ENCODE measurements at regions not wholly inside any gene's neighbourhood (a gene's known extent, or its start where the extent isn't known, plus 50 kb on each side); places are given as distances from the start of the nearest gene placed in this dataset.

- H3K4me3 ChIP-seq (ENCODE audit: insufficient read depth, low read depth, low read length): no peak overlapping the region
- 96 to 100% methylated on average over 2 of the region's 2 CpGs for WGBS, 2 experiments
- H3K27me3 ChIP-seq (ENCODE audit: control insufficient read depth, insufficient read depth, low read length, poor library complexity, severe bottlenecking): no peaks in the 10 kb centered on the region
- H3K9me3 ChIP-seq (ENCODE audit: control insufficient read depth, low read length): no peaks in the 10 kb centered on the region
- no peak overlapping the region for H3K27ac ChIP-seq (ENCODE audit: insufficient read depth, low read depth, low read length, poor library complexity, severe bottlenecking)
- H3K4me1 ChIP-seq (ENCODE audit: control insufficient read depth, insufficient read depth, low read length): no peaks in the 10 kb centered on the region
- H3K36me3 ChIP-seq (ENCODE audit: control insufficient read depth, insufficient read depth, low read length): no peaks in the 10 kb centered on the region
Observed at GRCh38 chr3:152728231-152728980, 106.5 kb upstream of the P2RY1 start.

- Histone ChIP-seq H3K4me1 (ENCODE audit: control insufficient read depth, insufficient read depth, low read length) (no peaks in the 10 kb centered on the region), H3K27ac (ENCODE audit: insufficient read depth, low read depth, low read length, poor library complexity, severe bottlenecking) (no peak overlapping the region), H3K4me3 (ENCODE audit: insufficient read depth, low read depth, low read length) (no peak overlapping the region), H3K27me3 (ENCODE audit: control insufficient read depth, insufficient read depth, low read length, poor library complexity, severe bottlenecking) (no peaks in the 10 kb centered on the region), H3K36me3 (ENCODE audit: control insufficient read depth, insufficient read depth, low read length) (no peaks in the 10 kb centered on the region), H3K9me3 (ENCODE audit: control insufficient read depth, low read length) (no peaks in the 10 kb centered on the region)
- 100% methylated on average over 4 of the region's 5 CpGs; no CpG with 5 or more reads in 1 of the 2 experiments for WGBS, 2 experiments
Observed at GRCh38 chr3:152729906-152730305, 105.0 kb upstream of the P2RY1 start.

DNA sequence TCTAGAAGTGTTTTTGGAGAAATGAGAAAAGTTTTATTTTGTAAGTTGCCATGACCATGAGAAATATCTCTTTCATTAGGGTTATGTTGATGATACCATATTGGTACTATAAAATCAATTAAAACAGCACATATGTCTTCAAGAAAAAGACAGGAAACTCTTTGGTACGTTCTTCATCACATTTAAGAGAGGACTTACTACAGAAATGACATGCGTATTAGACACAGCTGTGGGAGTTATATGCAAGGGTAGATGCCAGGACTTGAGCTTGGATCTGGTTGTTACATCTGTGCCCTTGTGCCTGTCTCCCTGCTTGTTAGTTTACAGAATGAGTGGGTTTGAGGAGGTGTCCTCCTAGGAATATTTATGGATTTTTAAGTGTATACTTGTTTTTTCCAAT is 103.4 kb upstream of the P2RY1 start:
- no peak overlapping the region for H3K27ac ChIP-seq (ENCODE audit: insufficient read depth, low read depth, low read length, poor library complexity, severe bottlenecking)
- H3K36me3 ChIP-seq (ENCODE audit: control insufficient read depth, insufficient read depth, low read length): no peaks in the 10 kb centered on the region
- no peaks in the 10 kb centered on the region for H3K27me3 ChIP-seq (ENCODE audit: control insufficient read depth, insufficient read depth, low read length, poor library complexity, severe bottlenecking)
- WGBS, 2 experiments: 93 to 100% methylated on average over 2 of the region's 2 CpGs
- no peak overlapping the region for H3K4me3 ChIP-seq (ENCODE audit: insufficient read depth, low read depth, low read length)
- H3K9me3 ChIP-seq (ENCODE audit: control insufficient read depth, low read length): no peaks in the 10 kb centered on the region
- no peaks in the 10 kb centered on the region for H3K4me1 ChIP-seq (ENCODE audit: control insufficient read depth, insufficient read depth, low read length)

GRCh38 chr3:152733584-152734119 is 101.3 kb upstream of the P2RY1 start:
- Histone ChIP-seq H3K4me1 (ENCODE audit: control insufficient read depth, insufficient read depth, low read length) (no peaks in the 10 kb centered on the region), H3K27ac (ENCODE audit: insufficient read depth, low read depth, low read length, poor library complexity, severe bottlenecking) (no peak overlapping the region), H3K27me3 (ENCODE audit: control insufficient read depth, insufficient read depth, low read length, poor library complexity, severe bottlenecking) (no peaks in the 10 kb centered on the region), H3K36me3 (ENCODE audit: control insufficient read depth, insufficient read depth, low read length) (no peaks in the 10 kb centered on the region), H3K9me3 (ENCODE audit: control insufficient read depth, low read length) (no peaks in the 10 kb centered on the region), H3K4me3 (ENCODE audit: insufficient read depth, low read depth, low read length) (no peak overlapping the region)
- 94 to 100% methylated on average over 2 of the region's 2 CpGs for WGBS, 2 experiments

DNA sequence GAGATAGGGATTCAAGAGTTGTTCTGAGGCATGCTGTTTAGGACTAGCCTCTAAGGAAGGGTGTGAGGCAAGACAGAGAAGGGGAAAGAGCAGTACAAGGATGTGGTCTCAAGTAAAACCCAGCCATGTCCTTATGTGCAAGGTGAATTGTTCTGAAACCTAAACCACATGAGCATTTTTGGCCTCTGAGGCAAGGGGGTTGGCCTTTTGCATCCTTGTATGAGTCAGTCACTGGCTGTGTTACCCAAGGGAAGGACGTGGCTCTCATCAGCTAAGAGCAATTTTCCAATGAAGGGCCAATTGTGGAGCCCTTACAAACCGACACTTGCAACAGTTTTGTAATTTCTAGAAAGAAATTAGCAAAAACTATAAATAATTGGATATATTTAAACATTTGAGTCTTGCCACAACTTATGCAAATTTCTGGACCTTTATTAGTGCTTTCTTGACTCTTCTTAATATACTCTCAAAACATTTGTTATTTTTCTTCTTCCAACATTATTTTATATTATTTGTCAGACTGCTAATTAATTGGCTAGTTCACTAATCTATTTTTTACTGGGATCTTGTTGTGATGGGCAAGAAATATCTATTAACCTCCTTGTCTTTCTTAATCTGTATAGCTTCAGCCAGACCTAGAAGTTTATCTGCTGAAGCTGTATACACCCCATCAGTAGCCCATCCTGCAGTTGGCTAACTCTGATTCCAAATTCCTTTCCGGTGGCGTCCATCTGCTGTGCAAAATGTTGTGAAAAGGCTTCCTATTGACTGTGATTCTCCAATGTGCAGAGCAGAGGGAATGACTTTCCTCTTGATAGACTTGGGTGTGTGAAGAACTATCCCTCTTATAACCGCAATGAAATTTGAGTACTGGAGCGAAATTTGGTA is 97.7 kb upstream of the P2RY1 start:
- H3K36me3 ChIP-seq (ENCODE audit: control insufficient read depth, insufficient read depth, low read length): no peaks in the 10 kb centered on the region
- H3K4me3 ChIP-seq (ENCODE audit: insufficient read depth, low read depth, low read length): no peak overlapping the region
- WGBS, 2 experiments: 69 to 77% methylated on average over 4 to 6 of the region's 6 CpGs
- no peaks in the 10 kb centered on the region for H3K4me1 ChIP-seq (ENCODE audit: control insufficient read depth, insufficient read depth, low read length)
- no peaks in the 10 kb centered on the region for H3K9me3 ChIP-seq (ENCODE audit: control insufficient read depth, low read length)
- H3K27ac ChIP-seq (ENCODE audit: insufficient read depth, low read depth, low read length, poor library complexity, severe bottlenecking): no peak overlapping the region
- H3K27me3 ChIP-seq (ENCODE audit: control insufficient read depth, insufficient read depth, low read length, poor library complexity, severe bottlenecking): no peaks in the 10 kb centered on the region

DNA sequence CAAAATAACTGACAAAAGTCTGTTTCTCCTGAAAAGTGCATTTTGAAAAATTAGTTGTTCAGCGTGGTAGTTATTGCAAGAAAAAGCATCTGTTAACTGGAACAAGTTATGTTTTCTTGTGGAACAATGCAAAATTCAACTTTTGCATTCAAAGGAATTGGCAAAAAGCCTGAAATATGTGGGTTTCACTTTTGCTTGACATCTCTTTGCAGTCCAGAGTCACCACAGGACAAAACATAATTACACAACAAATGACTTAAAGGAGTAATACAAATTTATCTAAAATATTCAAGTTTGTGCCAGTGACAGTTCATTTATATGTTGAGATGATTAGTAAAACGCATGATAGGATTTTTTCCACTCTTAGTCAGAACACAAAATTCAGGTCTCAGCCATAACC is 96.3 kb upstream of the P2RY1 start:
- H3K27ac ChIP-seq (ENCODE audit: insufficient read depth, low read depth, low read length, poor library complexity, severe bottlenecking): no peak overlapping the region
- whole genome bisulfite sequencing, 2 experiments: 100% methylated on average over 1 to 2 of the region's 2 CpGs
- H3K4me1 ChIP-seq (ENCODE audit: control insufficient read depth, insufficient read depth, low read length): no peaks in the 10 kb centered on the region
- no peaks in the 10 kb centered on the region for H3K36me3 ChIP-seq (ENCODE audit: control insufficient read depth, insufficient read depth, low read length)
- H3K4me3 ChIP-seq (ENCODE audit: insufficient read depth, low read depth, low read length): no peak overlapping the region
- H3K27me3 ChIP-seq (ENCODE audit: control insufficient read depth, insufficient read depth, low read length, poor library complexity, severe bottlenecking): no peaks in the 10 kb centered on the region
- H3K9me3 ChIP-seq (ENCODE audit: control insufficient read depth, low read length): no peaks in the 10 kb centered on the region

DNA sequence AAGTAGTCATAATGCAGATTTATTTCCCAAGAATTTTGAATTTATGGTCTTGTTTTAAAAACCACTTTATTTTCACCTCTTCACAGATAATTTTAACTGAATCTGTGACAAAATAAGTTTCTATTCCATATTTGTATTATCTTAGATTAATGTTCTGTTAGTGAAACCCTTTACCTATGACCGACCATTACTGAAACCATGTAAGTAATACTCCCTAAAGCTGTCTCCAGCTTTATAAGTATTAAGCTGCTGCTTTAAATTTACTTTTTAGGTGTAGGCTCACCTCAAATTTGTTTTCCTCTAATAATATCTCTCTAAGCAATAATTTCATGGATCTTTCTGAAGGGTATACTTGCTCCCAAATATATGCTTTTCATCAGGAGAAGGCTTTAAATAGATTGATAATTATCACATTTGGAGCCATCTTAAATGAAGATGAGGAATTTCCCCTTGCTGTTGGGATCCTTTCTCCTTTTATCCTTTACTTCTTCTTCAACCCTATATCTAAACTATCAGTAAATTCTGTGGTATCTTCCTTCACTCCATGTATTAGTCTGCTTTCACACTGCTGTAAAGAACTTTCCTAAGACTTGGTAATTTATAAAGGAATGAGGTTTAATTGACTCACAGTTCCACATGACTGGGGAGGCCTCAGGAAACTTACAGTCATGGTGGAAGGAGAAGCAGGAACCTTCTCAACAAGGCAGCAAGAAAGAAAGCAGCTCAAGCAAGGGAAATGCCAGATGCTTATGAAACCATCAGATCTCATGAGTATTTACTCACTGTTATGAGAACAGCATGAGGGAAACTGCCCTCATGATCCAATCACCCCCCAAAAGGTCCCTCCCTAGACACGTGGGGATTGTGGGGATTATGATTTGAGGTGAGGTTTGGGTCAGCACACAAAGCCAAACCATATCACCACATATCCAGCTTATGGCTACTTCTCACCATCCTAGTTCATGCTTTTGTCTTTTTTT is 92.3 kb upstream of the P2RY1 start:
- H3K4me3 ChIP-seq (ENCODE audit: insufficient read depth, low read depth, low read length): no peak overlapping the region
- H3K9me3 ChIP-seq (ENCODE audit: control insufficient read depth, low read length): no peaks in the 10 kb centered on the region
- H3K36me3 ChIP-seq (ENCODE audit: control insufficient read depth, insufficient read depth, low read length): no peaks in the 10 kb centered on the region
- WGBS, 2 experiments: no CpG with 5 or more reads among the region's 2 CpGs
- no peaks in the 10 kb centered on the region for H3K27me3 ChIP-seq (ENCODE audit: control insufficient read depth, insufficient read depth, low read length, poor library complexity, severe bottlenecking)
- H3K4me1 ChIP-seq (ENCODE audit: control insufficient read depth, insufficient read depth, low read length): no peaks in the 10 kb centered on the region
- H3K27ac ChIP-seq (ENCODE audit: insufficient read depth, low read depth, low read length, poor library complexity, severe bottlenecking): no peak overlapping the region

- H3K4me3 ChIP-seq (ENCODE audit: insufficient read depth, low read depth, low read length): no peak overlapping the region
- H3K4me1 ChIP-seq (ENCODE audit: control insufficient read depth, insufficient read depth, low read length): no peaks in the 10 kb centered on the region
- H3K9me3 ChIP-seq (ENCODE audit: control insufficient read depth, low read length): no peaks in the 10 kb centered on the region
- 69 to 86% methylated on average over 1 of the region's 1 CpG for WGBS, 2 experiments
- H3K27ac ChIP-seq (ENCODE audit: insufficient read depth, low read depth, low read length, poor library complexity, severe bottlenecking): no peak overlapping the region
- no peaks in the 10 kb centered on the region for H3K27me3 ChIP-seq (ENCODE audit: control insufficient read depth, insufficient read depth, low read length, poor library complexity, severe bottlenecking)
- no peaks in the 10 kb centered on the region for H3K36me3 ChIP-seq (ENCODE audit: control insufficient read depth, insufficient read depth, low read length)
Observed at GRCh38 chr3:152745646-152746045, 89.3 kb upstream of the P2RY1 start.

DNA sequence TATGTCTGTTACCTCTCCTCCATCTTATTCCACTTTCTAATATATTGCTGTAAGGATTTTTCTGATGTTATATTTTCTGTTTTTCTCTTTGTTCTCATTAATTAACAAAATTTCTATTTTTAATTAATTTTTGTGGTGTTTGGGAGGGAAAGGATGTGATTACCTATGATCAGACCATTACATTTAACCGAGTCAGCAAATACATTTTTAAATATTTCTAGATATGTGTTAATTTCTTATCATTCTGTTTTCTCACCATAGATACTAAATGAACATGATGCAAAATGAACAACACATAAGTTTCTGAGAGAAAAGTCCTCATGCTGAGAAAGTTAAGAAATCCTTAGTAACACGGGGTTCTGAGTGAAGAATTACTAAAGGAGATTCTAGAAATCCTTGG is 80.6 kb upstream of the P2RY1 start:
- 73 to 96% methylated on average over 1 of the region's 2 CpGs for WGBS, 2 experiments
- no peak overlapping the region for H3K4me3 ChIP-seq (ENCODE audit: insufficient read depth, low read depth, low read length)
- no peaks in the 10 kb centered on the region for H3K27me3 ChIP-seq (ENCODE audit: control insufficient read depth, insufficient read depth, low read length, poor library complexity, severe bottlenecking)
- H3K4me1 ChIP-seq (ENCODE audit: control insufficient read depth, insufficient read depth, low read length): no peaks in the 10 kb centered on the region
- no peak overlapping the region for H3K27ac ChIP-seq (ENCODE audit: insufficient read depth, low read depth, low read length, poor library complexity, severe bottlenecking)
- H3K36me3 ChIP-seq (ENCODE audit: control insufficient read depth, insufficient read depth, low read length): no peaks in the 10 kb centered on the region
- H3K9me3 ChIP-seq (ENCODE audit: control insufficient read depth, low read length): no peaks in the 10 kb centered on the region
